Neural progenitor cell (in vitro differentiated cells): ENCODE measurements at regions not wholly inside any gene's neighbourhood (a gene's known extent, or its start where the extent isn't known, plus 50 kb on each side); places are given as distances from the start of the nearest gene placed in this dataset.

Source experiments
- DNase-seq: peaks from one replicate; pipeline ENCODE4 v3.0.0-alpha.2; 2016; ENCODE audit warnings: low spot score
- H2AFZ ChIP-seq: fragments of 200-600 bp; sonication (generic); replicated peaks from 2 replicates; pipeline ENCODE4 v1.6.1; 2016; ENCODE audit warnings: antibody characterized with exemption
- H3F3A ChIP-seq: fragments of 200-600 bp; sonication (generic); 2 replicates; pipeline ENCODE4 v1.6.1; 2016; ENCODE audit warnings: antibody characterized with exemption, low read depth
- H3K27ac ChIP-seq: fragments of 200-600 bp; sonication (generic); 2 replicates; pipeline ENCODE4 v1.5.1; 2016; ENCODE audit warnings: mild to moderate bottlenecking
- H3K27me3 ChIP-seq: fragments of 200-600 bp; sonication (generic); 2 replicates; pipeline ENCODE4 v1.6.1; 2016; ENCODE audit warnings: mild to moderate bottlenecking, moderate library complexity
- H3K36me3 ChIP-seq: fragments of 200-600 bp; sonication (generic); 2 replicates; pipeline ENCODE4 v1.5.1; 2016
- H3K4me1 ChIP-seq: fragments of 200-600 bp; sonication (generic); 2 replicates; pipeline ENCODE4 v1.6.1; 2016; ENCODE audit warnings: mixed run types
- H3K4me2 ChIP-seq: fragments of 200-600 bp; sonication (generic); 2 replicates; pipeline ENCODE4 v1.6.1; 2016
- H3K4me3 ChIP-seq: fragments of 200-600 bp; sonication (generic); 2 replicates; pipeline ENCODE4 v1.5.1; 2016
- H3K79me2 ChIP-seq: fragments of 200-600 bp; sonication (generic); 2 replicates; pipeline ENCODE4 v1.6.1; 2016; ENCODE audit warnings: low read depth
- H3K9ac ChIP-seq: fragments of 200-600 bp; sonication (generic); 2 replicates; pipeline ENCODE4 v1.6.1; 2016
- H3K9me3 ChIP-seq: fragments of 200-600 bp; sonication (generic); 2 replicates; pipeline ENCODE4 v1.5.1; 2016; ENCODE audit warnings: low read depth
- H4K20me1 ChIP-seq: fragments of 200-600 bp; sonication (generic); 2 replicates; pipeline ENCODE4 v1.6.1; 2016; ENCODE audit warnings: low read depth
- H3K27ac Mint-ChIP-seq: 3 replicates; pipeline ENCODE4 v1.8.0; 2021; ENCODE audit warnings: mixed read lengths
- H3K27me3 Mint-ChIP-seq: 2 replicates; pipeline ENCODE4 v1.8.0; 2022; ENCODE audit warnings: low read depth, mild to moderate bottlenecking, inconsistent platforms, moderate library complexity, mixed read lengths; ENCODE audit not compliant: insufficient read depth
- H3K36me3 Mint-ChIP-seq: 3 replicates; pipeline ENCODE4 v1.8.0; 2021; ENCODE audit warnings: mixed read lengths
- H3K4me1 Mint-ChIP-seq: 3 replicates; pipeline ENCODE4 v1.8.0; 2021; ENCODE audit warnings: mixed read lengths
- H3K4me3 Mint-ChIP-seq: 3 replicates; pipeline ENCODE4 v1.8.0; 2021; ENCODE audit warnings: mild to moderate bottlenecking, moderate library complexity, mixed read lengths
- H3K9me3 Mint-ChIP-seq: 3 replicates; pipeline ENCODE4 v1.8.0; 2020; ENCODE audit warnings: mixed read lengths
- CTCF ChIP-seq: fragments of 200-600 bp; sonication (generic); IDR thresholded peaks from 2 replicates; pipeline ENCODE4 v1.5.1; 2017; ENCODE audit warnings: antibody characterized with exemption, mild to moderate bottlenecking
- EZH2 ChIP-seq: fragments of 200-600 bp; sonication (generic); IDR thresholded peaks from 2 replicates; pipeline ENCODE4 v1.6.1; 2017; ENCODE audit warnings: antibody characterized with exemption, mild to moderate bottlenecking, moderate library complexity
- EZH2phosphoT487 ChIP-seq: fragments of 200-600 bp; sonication (generic); IDR thresholded peaks from 2 replicates; pipeline ENCODE4 v1.6.1; 2017; ENCODE audit warnings: antibody characterized with exemption

GRCh38 chr3:182294696-182295095, 498.6 kb upstream of the ATP11B start:
- Mint-ChIP-seq H3K4me3 (no peak overlapping the region), H3K27me3 (no peaks in the 10 kb centered on the region), H3K36me3 (no peaks in the 10 kb centered on the region), H3K27ac (peak overlapping the region; percentile 64), H3K9me3 (no peaks in the 10 kb centered on the region), H3K4me1 (peaks cover 16% of the 10 kb centered on the region)
- no peaks in the 10 kb centered on the region for H3K79me2 ChIP-seq
- DNase-seq: no peak
- no peak overlapping the region for H3K4me3 ChIP-seq
- no peak overlapping the region for H3K27ac ChIP-seq
- no peak for TF ChIP-seq EZH2
- no peak for TF ChIP-seq CTCF
- TF ChIP-seq EZH2phosphoT487: no peak
- H3K9me3 ChIP-seq: no peaks in the 10 kb centered on the region
- no peaks in the 10 kb centered on the region for H3K36me3 ChIP-seq
- no peak overlapping the region for H3K4me2 ChIP-seq
- no peaks in the 10 kb centered on the region for H3F3A ChIP-seq
- H3K4me1 ChIP-seq: peaks cover 17% of the 10 kb centered on the region
- no peak overlapping the region for H3K9ac ChIP-seq
- H2AFZ ChIP-seq: peak overlapping the region; percentile 61
- H3K27me3 ChIP-seq: no peaks in the 10 kb centered on the region
- H4K20me1 ChIP-seq: no peaks in the 10 kb centered on the region

GRCh38 chr3:182300266-182300665, 493.0 kb upstream of the ATP11B start:
- DNase-seq: no peak

GRCh38 chr3:182303169-182303568, 490.1 kb upstream of the ATP11B start:
- Mint-ChIP-seq H3K27me3 (no peaks in the 10 kb centered on the region), H3K27ac (no peak overlapping the region), H3K36me3 (no peaks in the 10 kb centered on the region), H3K4me3 (no peak overlapping the region), H3K9me3 (no peaks in the 10 kb centered on the region), H3K4me1 (peaks cover 3% of the 10 kb centered on the region)
- Histone ChIP-seq H3K27me3 (no peaks in the 10 kb centered on the region), H3K4me2 (no peak overlapping the region), H2AFZ (no peak overlapping the region), H3K36me3 (no peaks in the 10 kb centered on the region), H3K4me3 (no peak overlapping the region), H3K9ac (no peak overlapping the region), H3K4me1 (peaks cover 8% of the 10 kb centered on the region), H3F3A (no peaks in the 10 kb centered on the region), H3K27ac (no peak overlapping the region), H4K20me1 (no peaks in the 10 kb centered on the region), H3K9me3 (no peaks in the 10 kb centered on the region), H3K79me2 (no peaks in the 10 kb centered on the region)
- no peak for TF ChIP-seq CTCF
- TF ChIP-seq EZH2: no peak
- no peak for TF ChIP-seq EZH2phosphoT487
- no peak for DNase-seq

More at GRCh38 chr3:182300266-182300665, 493.0 kb upstream of the ATP11B start:
- Histone ChIP-seq H3K27ac (no peak overlapping the region), H2AFZ (no peak overlapping the region), H3K36me3 (no peaks in the 10 kb centered on the region), H4K20me1 (no peaks in the 10 kb centered on the region), H3K27me3 (no peaks in the 10 kb centered on the region), H3K79me2 (no peaks in the 10 kb centered on the region), H3K9ac (no peak overlapping the region), H3K9me3 (no peaks in the 10 kb centered on the region), H3K4me1 (no peaks in the 10 kb centered on the region), H3F3A (no peaks in the 10 kb centered on the region), H3K4me2 (no peak overlapping the region), H3K4me3 (no peak overlapping the region)
- Mint-ChIP-seq H3K4me1 (no peaks in the 10 kb centered on the region), H3K36me3 (no peaks in the 10 kb centered on the region), H3K4me3 (no peak overlapping the region), H3K27me3 (no peaks in the 10 kb centered on the region), H3K9me3 (no peaks in the 10 kb centered on the region), H3K27ac (no peak overlapping the region)
- no peak for TF ChIP-seq EZH2
- TF ChIP-seq CTCF: no peak
- no peak for TF ChIP-seq EZH2phosphoT487
